ENCODE measurements at regions not wholly inside any gene's neighbourhood (a gene's known extent, or its start where the extent isn't known, plus 50 kb on each side); places are given as distances from the start of the nearest gene placed in this dataset.
"Not testable (repeated sequence)": the region's sequence is repeated elsewhere in the genome, so short reads cannot be mapped to it uniquely, and the experiment has no call there.

DNA sequence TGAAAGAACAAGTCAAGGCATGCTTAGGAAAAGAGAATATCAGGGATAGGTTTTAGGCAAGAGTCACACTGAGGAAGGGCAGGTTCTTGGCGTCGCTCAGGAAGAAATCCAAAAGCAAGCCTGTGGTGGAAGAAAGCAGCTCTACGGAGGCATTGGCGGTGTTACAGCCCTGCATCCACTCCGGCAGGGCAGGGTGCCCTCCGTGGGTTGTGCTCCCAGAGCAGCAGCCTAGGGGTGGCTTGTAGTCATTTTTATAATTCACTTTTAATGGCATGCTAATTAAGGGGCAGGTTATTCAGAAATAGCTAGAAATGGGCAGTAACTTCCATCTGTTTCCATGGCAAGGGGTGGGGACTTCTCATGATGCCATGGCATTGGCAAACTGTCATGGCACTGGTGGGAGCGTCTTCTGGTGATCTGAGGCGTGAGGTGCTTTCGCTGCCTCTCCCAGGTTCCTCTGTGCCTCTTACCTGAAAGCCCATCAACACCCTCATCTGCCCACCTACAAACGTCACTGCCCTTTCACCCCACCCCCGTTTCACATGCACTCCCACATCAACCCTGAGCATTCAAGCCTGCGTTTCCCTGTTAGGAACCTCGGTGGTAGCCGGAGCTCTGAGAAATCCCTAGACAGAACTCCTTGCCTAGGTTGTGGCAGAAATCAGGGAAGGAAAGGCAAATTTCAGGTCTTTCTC, 1763.8 kb upstream of the TPTE start:
- POLR2A ChIA-PET; DNase-seq (ENCODE audit: extremely low spot score); CTCF ChIA-PET: not testable (repeated sequence)

DNA sequence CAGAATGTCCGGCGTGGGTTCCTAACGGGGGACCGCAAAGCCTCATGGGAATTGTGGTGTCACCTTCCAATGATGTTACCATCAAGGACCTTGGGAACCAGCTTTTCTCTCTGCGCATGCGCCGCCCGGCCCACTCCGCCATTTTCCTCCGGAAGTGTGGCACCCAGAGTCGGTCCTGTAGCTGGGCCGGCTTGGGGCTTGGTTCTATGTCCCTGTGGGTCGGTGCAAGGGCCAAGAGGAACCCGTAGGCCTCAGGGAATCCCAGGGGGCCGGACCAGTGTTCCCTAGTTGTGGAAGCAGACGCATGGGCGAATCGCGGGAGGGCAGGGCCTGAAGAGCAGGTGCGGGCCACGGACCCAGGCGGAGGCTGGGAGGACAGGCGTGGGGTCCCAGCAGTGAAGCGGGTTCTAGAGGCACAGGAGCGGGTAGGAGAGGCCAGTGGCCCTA, 1762.4 kb upstream of the TPTE start:
- CTCF ChIA-PET, POLR2A ChIA-PET: not testable (repeated sequence)
- peak; percentile 3 for DNase-seq (ENCODE audit: extremely low spot score)

DNA sequence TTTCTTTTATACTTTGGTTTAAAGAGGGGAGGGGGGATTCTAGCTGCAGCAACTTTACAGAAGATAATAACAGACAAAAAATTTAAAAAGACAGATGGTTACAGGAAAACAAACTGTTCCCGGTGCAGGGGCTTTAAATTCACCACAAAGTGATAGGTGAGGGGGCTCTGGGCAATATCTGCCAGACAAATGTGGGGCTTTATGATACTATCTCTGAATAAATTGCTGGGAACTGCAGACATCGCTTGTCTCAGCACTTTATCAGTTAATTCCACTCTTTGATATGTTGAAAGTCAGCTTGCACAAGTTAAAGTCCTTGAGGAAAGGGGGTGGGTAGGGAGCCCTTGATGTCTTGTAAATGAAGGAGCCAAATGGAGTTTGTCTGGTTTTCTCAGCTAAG, 1759.1 kb upstream of the TPTE start:
- POLR2A ChIA-PET; CTCF ChIA-PET; DNase-seq (ENCODE audit: extremely low spot score): not testable (repeated sequence)

DNA sequence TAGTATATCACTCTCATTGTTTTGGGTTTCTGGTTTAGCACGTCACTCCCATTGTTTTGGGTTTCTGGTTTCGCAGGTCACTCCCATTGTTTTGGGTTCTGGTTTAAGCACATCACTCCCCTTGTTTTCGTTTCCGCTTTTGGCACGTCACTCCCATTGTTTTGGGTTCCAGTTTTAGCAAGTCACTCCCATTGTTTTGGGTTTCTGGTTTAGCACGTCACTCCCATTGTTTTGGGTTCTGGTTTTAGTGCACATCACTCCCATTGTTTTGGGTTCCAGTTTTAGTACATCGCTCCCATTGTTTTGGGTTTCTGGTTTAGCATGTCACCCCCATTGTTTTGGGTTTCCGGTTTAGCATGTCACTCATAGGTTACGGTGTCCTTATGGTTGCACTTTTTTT, 1757.0 kb upstream of the TPTE start:
- CTCF ChIA-PET; DNase-seq (ENCODE audit: extremely low spot score); POLR2A ChIA-PET: not testable (repeated sequence)

GRCh38 chr21:8766142-8766541, 1755.2 kb upstream of the TPTE start:
- CTCF ChIA-PET; DNase-seq (ENCODE audit: extremely low spot score); POLR2A ChIA-PET: not testable (repeated sequence)

DNA sequence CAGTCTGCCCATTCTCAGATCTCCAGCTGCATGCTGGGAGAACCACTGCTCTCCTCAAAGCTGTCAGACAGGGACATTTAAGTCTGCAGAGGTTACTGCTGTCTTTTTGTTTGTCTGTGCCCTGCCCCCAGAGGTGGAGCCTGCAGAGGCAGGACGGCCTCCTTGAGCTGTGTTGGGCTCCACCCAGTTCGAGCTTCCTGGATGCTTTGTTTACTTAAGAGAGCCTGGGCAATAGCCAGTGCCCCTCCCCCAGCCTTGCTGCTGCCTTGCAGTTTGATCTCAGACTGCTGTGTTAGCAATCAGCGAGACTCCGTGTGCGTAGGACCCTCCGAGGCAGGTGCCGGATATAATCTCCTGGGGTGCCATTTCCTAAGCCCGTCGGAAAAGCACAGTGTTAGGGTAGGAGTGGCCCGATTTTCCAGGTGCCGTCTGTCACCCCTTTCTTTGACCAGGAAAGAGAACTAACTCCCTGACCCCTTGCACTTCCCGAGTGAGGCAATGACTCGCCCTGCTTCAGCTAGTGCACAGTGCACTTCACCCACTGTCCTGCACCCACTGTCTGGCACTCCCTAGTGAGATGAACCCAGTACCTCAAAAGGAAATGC, 1748.4 kb upstream of the TPTE start:
- POLR2A ChIA-PET; CTCF ChIA-PET; DNase-seq (ENCODE audit: extremely low spot score): not testable (repeated sequence)

- POLR2A ChIA-PET, CTCF ChIA-PET: not testable (repeated sequence)
Observed at GRCh38 chr21:8775591-8776215, 1745.7 kb upstream of the TPTE start.

GRCh38 chr21:8777260-8777659, 1744.1 kb upstream of the TPTE start:
- POLR2A ChIA-PET; DNase-seq (ENCODE audit: extremely low spot score); CTCF ChIA-PET: not testable (repeated sequence)

More at GRCh38 chr21:8775591-8776215, 1745.7 kb upstream of the TPTE start:
- not testable (repeated sequence) for DNase-seq (ENCODE audit: extremely low spot score)

DNA sequence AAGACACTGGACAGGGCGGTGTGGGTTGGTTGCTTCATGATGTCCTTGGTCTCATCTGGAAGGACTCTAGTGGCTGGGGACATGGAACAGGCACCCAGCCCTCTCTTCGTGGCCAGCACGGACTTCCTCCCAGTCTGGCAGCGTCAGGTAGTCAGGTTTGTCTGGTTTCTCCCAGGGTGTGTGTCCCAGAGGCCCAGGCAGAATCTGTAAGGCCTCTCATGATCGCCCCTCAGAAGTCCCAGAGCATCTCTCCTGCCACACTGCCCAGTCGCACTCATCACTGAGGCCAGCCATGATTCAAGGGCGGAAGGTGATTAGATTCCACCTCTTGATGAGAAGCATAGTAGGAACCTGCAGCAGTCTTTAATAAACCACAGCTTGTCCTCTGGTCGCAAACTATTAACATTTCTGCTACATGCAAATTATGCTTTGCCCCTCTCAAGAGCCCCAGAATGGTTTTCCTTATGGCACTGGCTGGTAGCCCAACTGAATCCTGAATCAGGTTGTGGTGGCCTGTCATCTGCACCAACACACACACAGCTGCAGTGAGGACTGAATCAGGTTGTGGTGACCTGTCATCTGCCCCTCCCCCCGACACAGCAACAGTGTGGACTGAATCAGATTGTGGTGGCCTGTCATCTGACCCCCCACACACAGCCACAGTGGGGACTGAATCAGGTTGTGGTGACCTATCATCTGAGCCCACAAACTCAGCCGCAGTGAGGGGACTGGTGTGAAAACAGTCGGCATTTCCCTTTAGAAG, 1742.9 kb upstream of the TPTE start:
- POLR2A ChIA-PET, CTCF ChIA-PET: not testable (repeated sequence)

DNA sequence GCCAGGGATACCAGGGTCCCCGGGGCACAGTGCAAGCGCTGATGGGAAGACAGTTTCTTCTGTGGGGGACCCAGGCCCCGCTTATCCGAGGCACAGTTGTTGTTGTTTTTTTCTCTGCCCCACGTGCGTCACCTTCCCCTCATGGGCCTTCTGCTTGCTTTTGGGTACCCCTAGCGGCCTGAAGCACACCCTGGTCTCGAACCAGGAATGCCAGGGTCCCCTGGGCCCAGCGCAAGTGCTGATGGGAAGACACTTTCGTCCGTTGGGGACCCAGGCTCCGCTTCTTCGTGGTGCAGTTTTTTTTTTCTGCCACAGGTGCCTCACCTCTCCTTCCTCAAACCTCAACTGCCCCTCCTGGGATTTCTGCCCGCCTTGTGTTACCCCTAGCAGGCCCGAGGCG, 1708.5 kb upstream of the TPTE start:
- POLR2A ChIA-PET = not testable (repeated sequence)

More for the DNA sequence above, 1742.9 kb upstream of the TPTE start:
- not testable (repeated sequence) for DNase-seq (ENCODE audit: extremely low spot score)

DNA sequence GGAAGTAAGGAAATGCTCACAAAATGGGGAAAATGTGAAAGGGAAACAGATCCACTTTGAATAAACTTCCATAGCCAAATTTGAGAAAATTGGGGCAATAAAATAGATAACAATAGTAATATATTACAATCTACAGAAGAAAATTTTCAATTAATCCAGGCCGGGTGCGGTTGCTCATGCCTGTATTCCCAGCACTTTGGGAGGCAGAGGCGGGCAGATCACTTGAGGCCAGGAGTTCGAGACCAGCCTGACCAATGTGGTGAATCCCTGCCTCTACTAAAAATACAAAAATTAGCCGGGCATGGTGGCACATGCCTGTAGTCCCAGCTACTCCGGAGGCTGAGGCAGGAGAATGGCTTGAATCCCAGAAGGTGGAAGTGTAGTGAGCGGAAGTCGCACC, 1687.1 kb upstream of the TPTE start:
- DNase-seq (ENCODE audit: extremely low spot score); POLR2A ChIA-PET; CTCF ChIA-PET: not testable (repeated sequence)

More for the DNA sequence above, 1708.5 kb upstream of the TPTE start:
- DNase-seq (ENCODE audit: extremely low spot score); CTCF ChIA-PET: not testable (repeated sequence)

All from HEK293T (cell line).